Hematopoietic multipotent progenitor cell treated with erythropoietin and hydrocortisone succinate and interleukin-3 and kit ligand, for 17 days (in vitro differentiated cells): ENCODE measurements at regions not wholly inside any gene's neighbourhood (a gene's known extent, or its start where the extent isn't known, plus 50 kb on each side); places are given as distances from the start of the nearest gene placed in this dataset.

ENCODE experiments used
- DNase-seq: peaks from one replicate; pipeline ENCODE4 v3.0.0-alpha.2; 2015; ENCODE audit warnings: low spot score

GRCh38 chr12:132407451-132407961, 78.1 kb upstream of the GALNT9 start:
- no peak for DNase-seq

GRCh38 chr12:132406493-132407450, 77.4 kb upstream of the GALNT9 start:
- no peak for DNase-seq

GRCh38 chr12:132405742-132406251, 76.4 kb upstream of the GALNT9 start:
- no peak for DNase-seq

- DNase-seq, result no peak
Measured at GRCh38 chr12:132404951-132405741, 75.8 kb upstream of the GALNT9 start.

DNA sequence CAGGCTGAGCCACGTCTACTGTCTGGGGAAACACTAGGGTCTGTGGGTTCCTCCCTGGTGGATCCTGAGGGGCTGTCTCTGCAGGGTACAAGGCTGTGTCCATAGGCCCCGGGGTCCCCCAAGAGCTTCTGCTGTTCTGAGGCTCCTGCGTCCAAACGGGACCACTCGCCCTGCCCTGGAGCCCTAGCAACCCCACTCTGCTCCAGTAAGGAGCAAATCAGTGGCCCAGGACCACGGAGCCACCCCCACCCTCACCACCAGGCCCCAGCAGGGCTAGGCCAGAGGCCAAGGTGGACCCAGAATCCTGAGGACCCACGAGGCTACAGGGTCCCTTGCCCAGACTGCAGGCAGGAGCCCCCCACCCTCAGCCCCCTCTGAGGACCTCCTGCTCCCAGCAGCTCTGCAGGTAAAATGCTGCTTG, 75.1 kb upstream of the GALNT9 start:
- DNase-seq, result no peak

DNA sequence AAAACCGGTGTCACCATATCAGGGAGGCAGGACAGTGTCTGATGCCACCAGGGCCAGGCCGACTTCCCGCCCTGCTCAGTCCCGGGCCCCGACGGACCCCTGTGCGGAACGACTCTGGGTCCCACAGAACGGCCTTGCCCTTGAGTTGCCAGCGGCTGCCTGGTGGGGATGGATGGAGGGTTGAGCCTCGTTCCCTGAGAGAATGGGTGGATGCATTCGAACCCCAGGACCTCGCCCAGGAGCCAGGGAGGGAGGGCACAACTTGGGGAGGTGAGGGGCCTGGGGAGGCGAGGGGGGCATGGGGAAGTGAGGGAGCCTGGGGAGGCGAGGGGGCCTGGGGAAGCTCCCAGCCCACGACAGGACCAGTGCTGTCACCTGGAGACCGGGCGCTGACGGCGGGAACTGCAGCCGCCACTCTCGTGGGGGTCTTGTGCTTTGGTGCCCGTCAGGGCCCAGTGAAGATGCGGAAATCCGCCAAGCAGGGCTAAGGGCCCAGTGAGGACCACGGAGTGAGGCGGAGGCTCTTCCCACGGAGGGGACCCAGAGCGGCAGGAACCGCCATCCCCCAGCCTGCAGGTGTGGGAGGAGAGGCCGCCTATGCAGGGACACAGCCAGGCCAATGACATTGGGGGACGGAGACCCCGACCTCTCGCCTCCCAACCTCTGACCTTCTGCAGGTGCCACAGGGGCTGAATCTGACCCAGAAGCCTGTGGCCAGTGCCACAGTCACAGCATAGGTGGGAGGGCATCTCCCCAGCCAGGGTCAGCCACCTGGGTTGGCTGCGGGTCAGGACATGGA, 74.4 kb upstream of the GALNT9 start:
- DNase-seq, result no peak

DNA sequence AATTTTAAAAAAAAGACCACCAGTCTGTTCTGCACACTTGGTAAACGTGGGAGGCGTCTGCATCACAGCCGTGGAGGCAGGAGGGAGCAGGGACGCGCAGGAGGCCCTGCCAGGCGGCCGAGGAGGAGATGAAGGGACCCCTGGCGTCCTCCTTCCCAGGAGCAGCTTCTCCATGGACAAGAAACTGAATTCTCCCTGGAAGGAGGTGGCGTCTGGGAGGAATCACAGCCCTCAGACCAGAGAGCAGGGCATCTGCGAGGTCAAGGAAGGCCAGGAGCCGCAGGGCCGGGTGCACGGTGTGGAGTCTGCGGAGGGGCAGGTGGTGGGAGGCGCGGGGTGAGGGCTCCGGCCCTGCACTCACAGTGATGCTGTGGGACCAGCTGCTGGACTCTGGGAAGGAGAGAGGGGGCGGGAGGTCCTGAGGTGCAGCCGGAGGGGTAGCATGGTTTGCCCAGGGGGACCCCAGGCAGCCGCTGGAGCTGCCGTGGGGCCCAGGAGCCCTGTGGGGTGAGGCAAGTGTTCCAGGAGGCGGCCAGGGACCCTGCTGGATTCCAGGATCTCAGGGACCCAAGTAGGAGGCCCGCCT, 73.5 kb upstream of the GALNT9 start:
- no peak for DNase-seq

- DNase-seq, result no peak
Measured at GRCh38 chr12:132401982-132402381, 72.6 kb upstream of the GALNT9 start.

GRCh38 chr12:132400011-132400641, 70.7 kb upstream of the GALNT9 start:
- DNase-seq, result no peak

GRCh38 chr12:132399092-132400010, 70.0 kb upstream of the GALNT9 start:
- DNase-seq, result no peak

- DNase-seq, result no peak
Measured at GRCh38 chr12:132398386-132398991, 69.1 kb upstream of the GALNT9 start.

DNA sequence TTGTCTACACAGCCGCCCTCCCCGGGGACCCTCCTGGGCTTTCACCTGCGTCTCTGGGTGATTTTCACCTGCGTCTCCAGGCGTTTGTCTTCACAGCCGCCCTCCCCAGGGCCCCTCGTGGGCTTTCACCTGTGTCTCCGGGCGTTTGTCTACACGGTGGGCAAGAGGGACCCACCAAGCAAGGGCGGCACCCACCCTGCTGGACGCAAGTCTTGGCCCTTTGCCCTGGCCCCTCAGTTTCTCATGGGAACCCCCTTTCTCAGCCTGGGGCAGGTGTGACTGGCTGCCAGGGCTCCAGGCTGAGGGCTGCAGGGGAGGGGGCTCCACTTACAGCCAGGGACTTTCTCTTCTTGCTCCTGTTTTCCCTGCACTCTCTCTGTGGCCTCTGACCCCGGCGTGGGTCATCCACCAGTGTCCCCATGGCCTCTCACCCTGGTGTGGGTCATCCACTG, 68.6 kb upstream of the GALNT9 start:
- no peak for DNase-seq

- no peak for DNase-seq
Measured at GRCh38 chr12:132397152-132397933, 68.0 kb upstream of the GALNT9 start.

GRCh38 chr12:132396657-132397056, 67.3 kb upstream of the GALNT9 start:
- no peak for DNase-seq

DNA sequence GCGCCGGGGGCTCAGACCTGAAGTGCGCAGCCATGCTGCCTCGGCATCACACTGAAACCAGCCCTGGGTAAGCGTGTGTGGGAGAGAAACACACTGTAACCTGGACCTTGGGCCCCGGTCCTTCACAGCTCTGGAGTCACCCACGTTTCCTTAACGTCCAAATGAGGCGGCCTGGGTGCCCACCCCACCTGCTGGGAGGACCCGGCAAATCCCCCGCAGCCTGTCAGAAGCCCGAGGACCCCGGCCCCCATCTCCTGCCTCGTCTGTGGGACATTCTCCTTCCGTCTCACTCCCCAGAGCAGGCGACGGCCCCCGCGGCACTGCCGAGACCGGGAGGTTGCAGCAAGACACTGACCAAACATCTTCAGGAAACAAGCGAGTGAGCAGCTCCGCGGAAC, 66.5 kb upstream of the GALNT9 start:
- no peak for DNase-seq

GRCh38 chr12:132395192-132395907, 66.0 kb upstream of the GALNT9 start:
- DNase-seq, result no peak
